A549 (cell line): ENCODE measurements at regions not wholly inside any gene's neighbourhood (a gene's known extent, or its start where the extent isn't known, plus 50 kb on each side); places are given as distances from the start of the nearest gene placed in this dataset.

Experiments used
- ATAC-seq, 2 experiments: fragments of 200-7000 bp in 1 of 2; fragments of >200 bp in 1 of 2; cut with Nextera tagmentation in 1 of 2; cut with Tn5 transposase in 1 of 2; 3 replicates each; pipeline versions ENCODE4 v1.8.0 to v1.9.1; 2018 to 2020; ENCODE audit warnings: mild to moderate bottlenecking in 1 of 2, moderate library complexity in 1 of 2
- CTCF ChIA-PET: fragments of 300-600 bp; sonication (Branson Sonifier 250); formaldehyde crosslinking; extraction: SDS; loops from one replicate; lab custom pipeline; 2021; ENCODE audit warnings: antibody characterized with exemption, inconsistent platforms; lab: Yijun Ruan, JAX
- POLR2A ChIA-PET: fragments of 350-600 bp; formaldehyde crosslinking; extraction: SDS; loops from one replicate; lab custom pipeline; 2021; ENCODE audit warnings: antibody characterized with exemption, inconsistent platforms; lab: Yijun Ruan, JAX
- DNase-seq, 2 experiments: peaks; one replicate each; pipeline versions ENCODE4 v3.0.0 to v3.0.0-alpha.2; 2011 to 2016; ENCODE audit warnings: low read depth in 1 of 2, low spot score in 1 of 2
- FAIRE-seq: peaks from 2 replicates; lab custom pipeline; 2011; peaks lifted over from hg19 to GRCh38; lab: Jason Lieb, UNC
- H3K27ac ChIP-seq, 2 experiments: fragments of >200 bp; sonication (Bioruptor Twin); formaldehyde crosslinking; 3 replicates each; pipeline ENCODE4 v1.5.1; 2016 to 2017
- H3K4me1 ChIP-seq: fragments of >200 bp; sonication (Bioruptor Twin); formaldehyde crosslinking; 3 replicates; pipeline ENCODE4 v1.6.1; 2016
- H3K4me2 ChIP-seq: fragments of >200 bp; sonication (Bioruptor Twin); formaldehyde crosslinking; 3 replicates; pipeline ENCODE4 v1.6.1; 2016
- H3K4me3 ChIP-seq: fragments of >200 bp; sonication (Bioruptor Twin); formaldehyde crosslinking; 3 replicates; pipeline ENCODE4 v1.5.1; 2016
- H3K9me3 ChIP-seq: fragments of >200 bp; sonication (Bioruptor Twin); formaldehyde crosslinking; 3 replicates; pipeline ENCODE4 v1.6.1; 2016
- BCL3 ChIP-seq: fragments of >200 bp; sonication (Bioruptor Twin); formaldehyde crosslinking; IDR thresholded peaks from 3 replicates; pipeline ENCODE4 v1.6.1; 2016
- CHD2 ChIP-seq: fragments of 150-350 bp; IDR thresholded peaks from 2 replicates; pipeline ENCODE4 v1.6.1; 2014; ENCODE audit warnings: low read length; ENCODE audit not compliant: partially characterized antibody
- CHD4 ChIP-seq: fragments of 200-600 bp; sonication (generic); IDR thresholded peaks from 2 replicates; pipeline ENCODE4 v1.6.1; 2016; ENCODE audit warnings: antibody characterized with exemption, mild to moderate bottlenecking, borderline replicate concordance
- EHMT2 ChIP-seq: fragments of 200-600 bp; sonication (generic); IDR thresholded peaks from 2 replicates; pipeline ENCODE4 v1.6.1; 2016; ENCODE audit warnings: antibody characterized with exemption, low read depth, mild to moderate bottlenecking, moderate library complexity
- ELK1 ChIP-seq: fragments of 150-350 bp; IDR thresholded peaks from 2 replicates; pipeline ENCODE4 v1.6.1; 2014; ENCODE audit warnings: low read depth, mild to moderate bottlenecking, low read length
- EP300 ChIP-seq, 2 experiments: fragments of >200 bp; sonication (Bioruptor Twin); formaldehyde crosslinking; IDR thresholded peaks; 2 replicates in 1 of 2; 3 replicates in 1 of 2; pipeline ENCODE4 v1.6.1; 2016 to 2017
- ESRRA ChIP-seq: fragments of 150-350 bp; IDR thresholded peaks from 2 replicates; pipeline ENCODE4 v1.6.1; 2014; ENCODE audit warnings: mild to moderate bottlenecking, low read length, borderline replicate concordance
- FOSB ChIP-seq: fragments of 250-450 bp; sonication (Bioruptor Pico); IDR thresholded peaks from 2 replicates; pipeline ENCODE4 v1.5.0; 2020; ENCODE audit warnings: mild to moderate bottlenecking, moderate library complexity
- FOSL2 ChIP-seq, 2 experiments: fragments of 450-650 bp in 1 of 2; fragments of >200 bp in 1 of 2; sonication (Bioruptor Twin) in 1 of 2; formaldehyde crosslinking; IDR thresholded peaks; 2 replicates each; pipeline versions ENCODE4 v1.5.0 to v1.6.1; 2016 to 2020; ENCODE audit warnings: mild to moderate bottlenecking in 1 of 2, moderate library complexity in 1 of 2
- FOXS1 ChIP-seq: fragments of 250-450 bp; sonication (Bioruptor Pico); IDR thresholded peaks from 2 replicates; pipeline ENCODE4 v1.5.0; 2020; ENCODE audit warnings: mild to moderate bottlenecking, moderate library complexity
- HDAC2 ChIP-seq: fragments of 200-600 bp; sonication (generic); IDR thresholded peaks from 2 replicates; pipeline ENCODE4 v1.6.1; 2016
- HEYL ChIP-seq: fragments of 250-450 bp; sonication (Bioruptor Pico); IDR thresholded peaks from 2 replicates; pipeline ENCODE4 v1.8.0; 2021; ENCODE audit warnings: mild to moderate bottlenecking, moderate library complexity
- JUN ChIP-seq, 2 experiments: fragments of >200 bp; sonication (Bioruptor Twin); formaldehyde crosslinking; IDR thresholded peaks; 2 replicates in 1 of 2; 3 replicates in 1 of 2; pipeline ENCODE4 v1.6.1; 2016 to 2017
- KDM5A ChIP-seq: fragments of 200-600 bp; sonication (generic); IDR thresholded peaks from 2 replicates; pipeline ENCODE4 v1.6.1; 2016; ENCODE audit warnings: antibody characterized with exemption, mild to moderate bottlenecking
- MAFK ChIP-seq: fragments of 450-650 bp; IDR thresholded peaks from 2 replicates; pipeline ENCODE4 v1.6.1; 2014; ENCODE audit not compliant: partially characterized antibody
- NR3C1 ChIP-seq: fragments of >200 bp; sonication (Bioruptor Twin); formaldehyde crosslinking; IDR thresholded peaks from 3 replicates; pipeline ENCODE4 v1.6.1; 2017
- PBX3 ChIP-seq: IDR thresholded peaks from 2 replicates; pipeline ENCODE4 v1.6.1; 2012
- POLR2A ChIP-seq: IDR thresholded peaks from 2 replicates; pipeline ENCODE4 v1.6.1; 2012; ENCODE audit warnings: mild to moderate bottlenecking, low read length
- RARB ChIP-seq: fragments of 250-450 bp; sonication (Bioruptor Pico); IDR thresholded peaks from 2 replicates; pipeline ENCODE4 v1.8.0; 2021; ENCODE audit warnings: mild to moderate bottlenecking, moderate library complexity
- RCOR1 ChIP-seq: fragments of 150-350 bp; IDR thresholded peaks from 2 replicates; pipeline ENCODE4 v1.6.1; 2014; ENCODE audit warnings: antibody characterized with exemption, low read length, low read depth
- ZC3H11A ChIP-seq: fragments of 450-650 bp; IDR thresholded peaks from 2 replicates; pipeline ENCODE4 v1.6.1; 2014; ENCODE audit warnings: antibody characterized with exemption, mild to moderate bottlenecking
- ZSCAN20 ChIP-seq: fragments of 250-450 bp; sonication (Bioruptor Pico); IDR thresholded peaks from 2 replicates; pipeline ENCODE4 v1.8.0; 2022; ENCODE audit warnings: mild to moderate bottlenecking, moderate library complexity
- WGBS: methylation state at CpG from one replicate; pipeline ENCODE4 v1.1.6; 2017; ENCODE audit errors: missing lambda C conversion rate; 5-methylcytosine and 5-hydroxymethylcytosine counted together
- TF ChIP-seq, protein P1 (sequence below): fragments of >200 bp; sonication (Bioruptor Twin); formaldehyde crosslinking; IDR thresholded peaks from 2 replicates; pipeline ENCODE4 v1.6.1; 2016
- TF ChIP-seq, protein P2 (sequence below): fragments of 450-650 bp; IDR thresholded peaks from 2 replicates; pipeline ENCODE4 v1.6.1; 2014; ENCODE audit warnings: antibody characterized with exemption
- TF ChIP-seq, protein P3 (sequence below): fragments of 250-450 bp; sonication (Bioruptor Pico); IDR thresholded peaks from 2 replicates; pipeline ENCODE4 v1.5.0; 2021; ENCODE audit warnings: mild to moderate bottlenecking, moderate library complexity, borderline replicate concordance

- POLR2A ChIA-PET = no interaction called here
- H3K27ac ChIP-seq = peak overlapping the region in 1 of 2 experiments; percentile 69; a peak in 3 of 6 replicates
- ATAC-seq (peak in 1 of 2 experiments; percentile 37; a peak in 1 of 6 replicates), FAIRE-seq (no peak), DNase-seq (no peak)
- H3K4me2 ChIP-seq = no peak overlapping the region
- H3K4me1 ChIP-seq = peaks cover 76% of the 10 kb centered on the region
- CTCF ChIA-PET = no interaction called here
- TF ChIP-seq FOSB = no peak
- TF ChIP-seq MAFK = no peak
- TF ChIP-seq, protein P1, sequence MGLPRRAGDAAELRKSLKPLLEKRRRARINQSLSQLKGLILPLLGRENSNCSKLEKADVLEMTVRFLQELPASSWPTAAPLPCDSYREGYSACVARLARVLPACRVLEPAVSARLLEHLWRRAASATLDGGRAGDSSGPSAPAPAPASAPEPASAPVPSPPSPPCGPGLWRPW = no peak
- TF ChIP-seq ELK1 = no peak
- TF ChIP-seq, protein P2, sequence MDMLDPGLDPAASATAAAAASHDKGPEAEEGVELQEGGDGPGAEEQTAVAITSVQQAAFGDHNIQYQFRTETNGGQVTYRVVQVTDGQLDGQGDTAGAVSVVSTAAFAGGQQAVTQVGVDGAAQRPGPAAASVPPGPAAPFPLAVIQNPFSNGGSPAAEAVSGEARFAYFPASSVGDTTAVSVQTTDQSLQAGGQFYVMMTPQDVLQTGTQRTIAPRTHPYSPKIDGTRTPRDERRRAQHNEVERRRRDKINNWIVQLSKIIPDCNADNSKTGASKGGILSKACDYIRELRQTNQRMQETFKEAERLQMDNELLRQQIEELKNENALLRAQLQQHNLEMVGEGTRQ = no peak
- no peak for TF ChIP-seq EP300 (IDR thresholded peaks at IDR 0.05)
- no peak for TF ChIP-seq ZC3H11A
- TF ChIP-seq RARB (CRISPR knock-in tag) = no peak
- no peak for TF ChIP-seq HDAC2
- TF ChIP-seq, protein P3, sequence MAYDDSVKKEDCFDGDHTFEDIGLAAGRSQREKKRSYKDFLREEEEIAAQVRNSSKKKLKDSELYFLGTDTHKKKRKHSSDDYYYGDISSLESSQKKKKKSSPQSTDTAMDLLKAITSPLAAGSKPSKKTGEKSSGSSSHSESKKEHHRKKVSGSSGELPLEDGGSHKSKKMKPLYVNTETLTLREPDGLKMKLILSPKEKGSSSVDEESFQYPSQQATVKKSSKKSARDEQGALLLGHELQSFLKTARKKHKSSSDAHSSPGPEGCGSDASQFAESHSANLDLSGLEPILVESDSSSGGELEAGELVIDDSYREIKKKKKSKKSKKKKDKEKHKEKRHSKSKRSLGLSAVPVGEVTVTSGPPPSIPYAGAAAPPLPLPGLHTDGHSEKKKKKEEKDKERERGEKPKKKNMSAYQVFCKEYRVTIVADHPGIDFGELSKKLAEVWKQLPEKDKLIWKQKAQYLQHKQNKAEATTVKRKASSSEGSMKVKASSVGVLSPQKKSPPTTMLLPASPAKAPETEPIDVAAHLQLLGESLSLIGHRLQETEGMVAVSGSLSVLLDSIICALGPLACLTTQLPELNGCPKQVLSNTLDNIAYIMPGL (CRISPR knock-in tag) = no peak
- no peak for TF ChIP-seq CHD2
- no peak for TF ChIP-seq ESRRA
- no peak for TF ChIP-seq NR3C1
- no peak for TF ChIP-seq KDM5A
- TF ChIP-seq ZSCAN20 (CRISPR knock-in tag) = no peak
- no peak for TF ChIP-seq HEYL (CRISPR knock-in tag)
- TF ChIP-seq JUN (IDR thresholded peaks at IDR 0.05) = no peak
- no peak for TF ChIP-seq FOXS1 (CRISPR knock-in tag)
- no peak for TF ChIP-seq BCL3
- no peak for TF ChIP-seq POLR2A
- no peaks in the 10 kb centered on the region for H3K9me3 ChIP-seq
- 85% methylated on average over 11 of the region's 11 CpGs for WGBS
- no peak overlapping the region for H3K4me3 ChIP-seq
These were observed 90.8 kb upstream of the LIMCH1 start for GRCh38 chr4:41446981-41447725.

- H3K27ac ChIP-seq = peak overlapping the region; percentile 23 to 72; a peak in 3 of 6 replicates
- H3K9me3 ChIP-seq = no peaks in the 10 kb centered on the region
- FAIRE-seq (no peak), ATAC-seq (peak; percentile 39 to 74; a peak in 3 of 6 replicates), DNase-seq (peak in 1 of 2 experiments; percentile 19)
- H3K4me3 ChIP-seq = no peak overlapping the region
- no peak for TF ChIP-seq PBX3
- no peak for TF ChIP-seq ESRRA
- TF ChIP-seq RCOR1 = no peak
- TF ChIP-seq HDAC2 = no peak
- no peak for TF ChIP-seq CHD4
- no peak for TF ChIP-seq FOSL2 (IDR thresholded peaks at IDR 0.05)
- no peak for TF ChIP-seq FOSL2 (CRISPR knock-in tag; IDR thresholded peaks at IDR 0.05)
- no peak for TF ChIP-seq MAFK
- no peak for TF ChIP-seq EHMT2
- no peak for TF ChIP-seq ZC3H11A
- ChIA-PET POLR2A (interaction anchor here (0.8 kb wide), 1 partner anchor 11 kb away, joined by 3 read pairs; no protein-coding TSS in a partner anchor), CTCF (no interaction called here)
- H3K4me2 ChIP-seq = peak overlapping the region; percentile 28; the same call in 2 of the 3 replicates
- peaks cover 76% of the 10 kb centered on the region for H3K4me1 ChIP-seq
- 62% methylated on average over 7 of the region's 7 CpGs for WGBS
These were observed 89.0 kb upstream of the LIMCH1 start for GRCh38 chr4:41448934-41449333.
